ENCODE measurements at regions not wholly inside any gene's neighbourhood (a gene's known extent, or its start where the extent isn't known, plus 50 kb on each side); places are given as distances from the start of the nearest gene placed in this dataset.

DNA sequence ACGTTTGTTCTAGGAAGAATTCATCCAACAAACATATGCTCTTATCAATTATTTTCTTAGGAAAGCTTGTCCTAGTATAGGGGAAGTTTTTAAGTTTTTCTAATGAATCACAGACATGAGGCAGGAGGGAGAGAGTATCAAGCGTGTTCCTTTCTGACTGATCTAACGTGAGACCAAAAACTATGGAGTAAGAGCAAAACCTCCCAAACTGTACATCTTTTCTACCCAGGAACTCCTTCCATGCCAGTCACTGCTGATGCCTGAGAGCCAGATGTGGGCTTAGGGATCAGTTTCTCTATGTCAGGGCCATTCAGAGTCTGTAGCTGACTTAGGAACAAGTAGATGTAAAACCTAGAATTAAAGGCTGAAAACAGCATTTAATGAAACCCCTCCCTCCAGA is 51.7 kb upstream of the NFIB start:
- Histone ChIP-seq H3K4me3 (ENCODE audit: low read length) (no peak overlapping the region), H3K27ac (ENCODE audit: low read depth, low read length) (no peak overlapping the region), H3K9me3 (ENCODE audit: insufficient read depth, low read depth, low read length) (no peaks in the 10 kb centered on the region), H3K27me3 (ENCODE audit: insufficient read depth, low read length) (no peaks in the 10 kb centered on the region), H3K36me3 (ENCODE audit: insufficient read depth, low read length) (no peaks in the 10 kb centered on the region), H3K4me1 (ENCODE audit: insufficient read depth, low read length) (peaks cover 16% of the 10 kb centered on the region), H3K9ac (ENCODE audit: low read depth, low read length) (no peak overlapping the region)
- 89% methylated on average over 2 of the region's 3 CpGs for WGBS
